GM19025 (cell line): ENCODE measurements at regions not wholly inside any gene's neighbourhood (a gene's known extent, or its start where the extent isn't known, plus 50 kb on each side); places are given as distances from the start of the nearest gene placed in this dataset.
"Not testable (repeated sequence)": the region's sequence is repeated elsewhere in the genome, so short reads cannot be mapped to it uniquely, and the experiment has no call there.

ENCODE experiments used
- ATAC-seq: cut with Tn5 transposase; IDR thresholded peaks from one replicate; pipeline ENCODE4 v1.9.1; 2021; ENCODE audit warnings: mild to moderate bottlenecking, low read depth, moderate library complexity; ENCODE audit not compliant: unreplicated experiment

- ATAC-seq, result no peak
Observed at GRCh38 chr10:63901881-63902280, 380.7 kb downstream of the REEP3 start.

GRCh38 chr10:63910806-63911205, 389.6 kb downstream of the REEP3 start:
- no peak for ATAC-seq

- ATAC-seq, result no peak
Observed at GRCh38 chr10:63915240-63915639, 394.0 kb downstream of the REEP3 start.

- ATAC-seq, result no peak
Observed at GRCh38 chr10:63917363-63917762, 396.2 kb downstream of the REEP3 start.

- no peak for ATAC-seq
Observed at GRCh38 chr10:63919575-63920279, 398.5 kb downstream of the REEP3 start.

GRCh38 chr10:63920926-63921325, 399.7 kb downstream of the REEP3 start:
- no peak for ATAC-seq

- no peak for ATAC-seq
Observed at GRCh38 chr10:63921908-63922467, 400.8 kb downstream of the REEP3 start.

GRCh38 chr10:63922468-63923284, 401.5 kb downstream of the REEP3 start:
- no peak for ATAC-seq

GRCh38 chr10:63929831-63930467, 408.7 kb downstream of the REEP3 start:
- ATAC-seq, result no peak

GRCh38 chr10:63930584-63930983, 409.4 kb downstream of the REEP3 start:
- ATAC-seq, result no peak

- ATAC-seq, result no peak
Observed at GRCh38 chr10:63935705-63936104, 414.5 kb downstream of the REEP3 start.

- ATAC-seq, result no peak
Observed at GRCh38 chr10:63940277-63940922, 419.2 kb downstream of the REEP3 start.

- no peak for ATAC-seq
Observed at GRCh38 chr10:63964406-63964805, 443.2 kb downstream of the REEP3 start.

- no peak for ATAC-seq
Observed at GRCh38 chr10:63965846-63966245, 444.6 kb downstream of the REEP3 start.

- ATAC-seq, result no peak
Observed at GRCh38 chr10:63972949-63973827, 452.0 kb downstream of the REEP3 start.

- peak; percentile 86 for ATAC-seq
Observed at GRCh38 chr10:63976538-63976937, 455.3 kb downstream of the REEP3 start.

- peak; percentile 39 for ATAC-seq
Observed at GRCh38 chr10:63977329-63977923, 456.2 kb downstream of the REEP3 start.

GRCh38 chr10:63980870-63981269, 459.7 kb downstream of the REEP3 start:
- not testable (repeated sequence) for ATAC-seq

GRCh38 chr10:63984061-63984460, 462.9 kb downstream of the REEP3 start:
- ATAC-seq, result not testable (repeated sequence)
